ENCODE measurements at regions not wholly inside any gene's neighbourhood (a gene's known extent, or its start where the extent isn't known, plus 50 kb on each side); places are given as distances from the start of the nearest gene placed in this dataset.

DNA sequence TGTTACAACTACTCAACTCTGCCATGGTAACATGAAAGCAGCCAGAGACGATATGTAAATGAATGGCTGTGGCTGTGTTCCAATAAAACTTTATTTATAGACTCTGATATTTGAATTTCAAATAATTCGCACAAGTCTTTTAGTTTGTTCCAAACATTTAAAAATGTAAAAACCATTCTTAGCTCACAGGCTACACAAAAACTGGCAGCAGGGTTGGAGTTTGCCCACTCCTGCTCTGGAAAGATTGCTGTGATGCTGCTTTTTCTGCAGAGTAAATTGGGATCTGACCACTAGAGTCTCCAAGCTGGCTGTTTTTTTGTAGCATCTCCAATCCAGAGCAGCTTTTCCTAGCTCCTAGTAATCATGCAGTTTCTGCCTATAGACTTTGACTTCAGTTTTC, 157.5 kb downstream of the CHRM3 start:
- DNase-seq, result no peak
- no peak overlapping the region for H3K27ac ChIP-seq (ENCODE audit: low read length)
- no peaks in the 10 kb centered on the region for H3K9me2 ChIP-seq (replicated peaks; ENCODE audit: insufficient read depth, low read length)
- no peaks in the 10 kb centered on the region for H3K79me2 ChIP-seq (ENCODE audit: low read length)
- no peak overlapping the region for H2AFZ ChIP-seq (ENCODE audit: low read length)
- TF ChIP-seq, protein P1, sequence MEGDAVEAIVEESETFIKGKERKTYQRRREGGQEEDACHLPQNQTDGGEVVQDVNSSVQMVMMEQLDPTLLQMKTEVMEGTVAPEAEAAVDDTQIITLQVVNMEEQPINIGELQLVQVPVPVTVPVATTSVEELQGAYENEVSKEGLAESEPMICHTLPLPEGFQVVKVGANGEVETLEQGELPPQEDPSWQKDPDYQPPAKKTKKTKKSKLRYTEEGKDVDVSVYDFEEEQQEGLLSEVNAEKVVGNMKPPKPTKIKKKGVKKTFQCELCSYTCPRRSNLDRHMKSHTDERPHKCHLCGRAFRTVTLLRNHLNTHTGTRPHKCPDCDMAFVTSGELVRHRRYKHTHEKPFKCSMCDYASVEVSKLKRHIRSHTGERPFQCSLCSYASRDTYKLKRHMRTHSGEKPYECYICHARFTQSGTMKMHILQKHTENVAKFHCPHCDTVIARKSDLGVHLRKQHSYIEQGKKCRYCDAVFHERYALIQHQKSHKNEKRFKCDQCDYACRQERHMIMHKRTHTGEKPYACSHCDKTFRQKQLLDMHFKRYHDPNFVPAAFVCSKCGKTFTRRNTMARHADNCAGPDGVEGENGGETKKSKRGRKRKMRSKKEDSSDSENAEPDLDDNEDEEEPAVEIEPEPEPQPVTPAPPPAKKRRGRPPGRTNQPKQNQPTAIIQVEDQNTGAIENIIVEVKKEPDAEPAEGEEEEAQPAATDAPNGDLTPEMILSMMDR (IDR thresholded peaks at IDR 0.05; ENCODE audit: low read length), result no peak
- no peak for TF ChIP-seq EZH2phosphoT487 (IDR thresholded peaks at IDR 0.05; ENCODE audit: low read length)
- no peak for TF ChIP-seq EZH2 (optimal IDR thresholded peaks at IDR 0.05; ENCODE audit: low read depth, low read length)
- H3K9me3 ChIP-seq (replicated peaks; ENCODE audit: insufficient read depth, low read length), result no peaks in the 10 kb centered on the region
- no peaks in the 10 kb centered on the region for H3K36me3 ChIP-seq (replicated peaks; ENCODE audit: insufficient read depth, low read length)
- H3F3A ChIP-seq (ENCODE audit: insufficient read depth, low read length), result no peaks in the 10 kb centered on the region
- H3K4me3 ChIP-seq (ENCODE audit: low read length), result no peak overlapping the region
- H4K20me1 ChIP-seq (ENCODE audit: insufficient read depth, low read length), result no peaks in the 10 kb centered on the region
- H3K4me2 ChIP-seq (ENCODE audit: low read depth, low read length), result no peak overlapping the region
- no peaks in the 10 kb centered on the region for H3K4me1 ChIP-seq (ENCODE audit: low read length)
- no peak overlapping the region for H3K9ac ChIP-seq (ENCODE audit: low read length)
- H3K27me3 ChIP-seq (replicated peaks; ENCODE audit: insufficient read depth, low read length), result no peaks in the 10 kb centered on the region

DNA sequence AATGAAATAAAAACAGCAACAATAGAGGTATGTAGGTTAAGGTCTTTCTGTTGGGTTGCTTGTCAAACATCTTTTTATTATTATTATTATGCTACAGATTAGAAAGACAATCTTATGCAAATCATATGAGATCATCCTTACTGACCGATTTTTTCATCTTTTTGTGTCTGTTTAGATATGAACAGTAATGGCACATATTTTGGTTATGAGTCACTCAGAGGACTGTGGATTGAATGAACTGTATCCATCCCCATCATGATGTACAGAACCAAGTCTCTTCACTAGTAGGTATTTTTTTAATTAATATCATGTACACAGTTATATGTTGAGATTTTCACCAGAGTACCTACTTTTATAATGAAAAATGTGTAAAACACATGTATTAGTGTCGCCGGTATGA, 159.1 kb downstream of the CHRM3 start:
- no peaks in the 10 kb centered on the region for H3K4me1 ChIP-seq (ENCODE audit: low read length)
- no peak overlapping the region for H2AFZ ChIP-seq (ENCODE audit: low read length)
- DNase-seq, result no peak
- no peaks in the 10 kb centered on the region for H3K27me3 ChIP-seq (replicated peaks; ENCODE audit: insufficient read depth, low read length)
- no peak overlapping the region for H3K4me2 ChIP-seq (ENCODE audit: low read depth, low read length)
- no peaks in the 10 kb centered on the region for H3K9me3 ChIP-seq (replicated peaks; ENCODE audit: insufficient read depth, low read length)
- no peak overlapping the region for H3K9ac ChIP-seq (ENCODE audit: low read length)
- H3K27ac ChIP-seq (ENCODE audit: low read length), result no peak overlapping the region
- H3K4me3 ChIP-seq (ENCODE audit: low read length), result no peak overlapping the region
- no peaks in the 10 kb centered on the region for H3F3A ChIP-seq (ENCODE audit: insufficient read depth, low read length)
- no peaks in the 10 kb centered on the region for H3K9me2 ChIP-seq (replicated peaks; ENCODE audit: insufficient read depth, low read length)
- H4K20me1 ChIP-seq (ENCODE audit: insufficient read depth, low read length), result no peaks in the 10 kb centered on the region
- H3K36me3 ChIP-seq (replicated peaks; ENCODE audit: insufficient read depth, low read length), result no peaks in the 10 kb centered on the region
- no peak for TF ChIP-seq EZH2 (optimal IDR thresholded peaks at IDR 0.05; ENCODE audit: low read depth, low read length)
- TF ChIP-seq, protein P1 (IDR thresholded peaks at IDR 0.05; ENCODE audit: low read length), result no peak
- TF ChIP-seq EZH2phosphoT487 (IDR thresholded peaks at IDR 0.05; ENCODE audit: low read length), result no peak
- no peaks in the 10 kb centered on the region for H3K79me2 ChIP-seq (ENCODE audit: low read length)

DNA sequence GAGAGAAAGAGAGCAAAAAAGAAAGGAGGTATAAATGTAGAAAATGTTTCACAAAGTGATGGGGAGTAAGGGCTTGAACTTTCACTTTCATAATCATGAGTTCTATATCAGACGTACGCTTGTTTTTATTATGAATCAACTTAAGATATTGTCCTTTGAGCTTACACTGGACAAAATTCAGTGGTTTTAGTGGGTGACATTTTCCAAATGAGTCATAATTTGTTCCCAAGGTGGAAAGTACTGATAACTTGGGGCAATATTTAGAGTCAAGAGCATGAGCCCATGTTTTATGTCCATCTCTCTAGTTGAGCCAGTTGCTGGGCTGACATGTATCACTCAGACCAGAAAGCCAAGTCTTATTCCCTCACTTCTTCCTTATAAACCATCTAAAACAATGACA, 161.6 kb downstream of the CHRM3 start:
- Histone ChIP-seq H3K36me3 (replicated peaks; ENCODE audit: insufficient read depth, low read length) (no peaks in the 10 kb centered on the region), H3K4me1 (ENCODE audit: low read length) (no peaks in the 10 kb centered on the region), H3F3A (ENCODE audit: insufficient read depth, low read length) (no peaks in the 10 kb centered on the region), H3K4me2 (ENCODE audit: low read depth, low read length) (no peak overlapping the region), H3K4me3 (ENCODE audit: low read length) (no peak overlapping the region), H3K9me3 (replicated peaks; ENCODE audit: insufficient read depth, low read length) (no peaks in the 10 kb centered on the region), H3K9ac (ENCODE audit: low read length) (no peak overlapping the region), H4K20me1 (ENCODE audit: insufficient read depth, low read length) (no peaks in the 10 kb centered on the region), H3K27me3 (replicated peaks; ENCODE audit: insufficient read depth, low read length) (no peaks in the 10 kb centered on the region), H3K79me2 (ENCODE audit: low read length) (no peaks in the 10 kb centered on the region), H2AFZ (ENCODE audit: low read length) (no peak overlapping the region), H3K27ac (ENCODE audit: low read length) (no peak overlapping the region), H3K9me2 (replicated peaks; ENCODE audit: insufficient read depth, low read length) (no peaks in the 10 kb centered on the region)
- TF ChIP-seq, protein P1 (IDR thresholded peaks at IDR 0.05; ENCODE audit: low read length), result no peak
- TF ChIP-seq EZH2 (optimal IDR thresholded peaks at IDR 0.05; ENCODE audit: low read depth, low read length), result no peak
- no peak for TF ChIP-seq EZH2phosphoT487 (IDR thresholded peaks at IDR 0.05; ENCODE audit: low read length)
- DNase-seq, result no peak
